OCI-LY1 (cell line): ENCODE measurements at regions not wholly inside any gene's neighbourhood (a gene's known extent, or its start where the extent isn't known, plus 50 kb on each side); places are given as distances from the start of the nearest gene placed in this dataset.

Experiments
- H2AFZ ChIP-seq: fragments of 200-600 bp; sonication (generic), shearing (Covaris generic); 2 replicates; pipeline ENCODE4 v1.6.0; 2014; ENCODE audit warnings: antibody characterized with exemption, mild to moderate bottlenecking, low read length
- H3F3A ChIP-seq: fragments of 200-600 bp; sonication (generic), shearing (Covaris generic); 2 replicates; pipeline ENCODE4 v1.6.0; 2014; ENCODE audit warnings: mild to moderate bottlenecking, antibody characterized with exemption, low read length, moderate library complexity; ENCODE audit not compliant: insufficient read depth
- H3K27ac ChIP-seq: fragments of 200-600 bp; sonication (generic); 2 replicates; pipeline ENCODE4 v1.5.1; 2014; ENCODE audit warnings: low read length, mixed run types, mild to moderate bottlenecking, low read depth; ENCODE audit not compliant: poor library complexity, severe bottlenecking
- H3K27me3 ChIP-seq: fragments of 200-600 bp; sonication (generic); 2 replicates; pipeline ENCODE4 v1.6.0; 2014; ENCODE audit warnings: antibody characterized with exemption, mild to moderate bottlenecking, low read length, moderate library complexity; ENCODE audit not compliant: insufficient read depth
- H3K36me3 ChIP-seq: fragments of 200-600 bp; sonication (generic); 2 replicates; pipeline ENCODE4 v1.6.1; 2014; ENCODE audit warnings: mild to moderate bottlenecking, antibody characterized with exemption, low read length, moderate library complexity, mixed read lengths; ENCODE audit not compliant: insufficient read depth
- H3K4me1 ChIP-seq: fragments of 200-600 bp; sonication (generic); 2 replicates; pipeline ENCODE4 v1.5.1; 2014; ENCODE audit warnings: mild to moderate bottlenecking, low read length, moderate library complexity; ENCODE audit not compliant: insufficient read depth, severe bottlenecking
- H3K4me2 ChIP-seq: fragments of 200-600 bp; sonication (generic), shearing (Covaris generic); 2 replicates; pipeline ENCODE4 v1.6.1; 2014; ENCODE audit warnings: low read length
- H3K4me3 ChIP-seq: fragments of 200-600 bp; sonication (generic); 2 replicates; pipeline ENCODE4 v1.5.1; 2014; ENCODE audit warnings: low read length, low read depth, mild to moderate bottlenecking, mixed read lengths; ENCODE audit not compliant: poor library complexity, severe bottlenecking
- H3K79me2 ChIP-seq: fragments of 200-600 bp; shearing (Covaris generic); 2 replicates; pipeline ENCODE4 v1.6.1; 2016; ENCODE audit warnings: mixed run types, low read length, mixed read lengths; ENCODE audit not compliant: insufficient read depth
- H3K9ac ChIP-seq: fragments of 200-600 bp; sonication (generic), shearing (Covaris generic); 2 replicates; pipeline ENCODE4 v1.6.1; 2014; ENCODE audit warnings: mild to moderate bottlenecking, low read length, mixed read lengths
- H3K9me2 ChIP-seq: fragments of 200-600 bp; sonication (generic), shearing (Covaris generic); 2 replicates; pipeline ENCODE4 v1.6.1; 2014; ENCODE audit warnings: low read depth, mild to moderate bottlenecking, low read length, mixed read lengths
- H3K9me3 ChIP-seq: fragments of 200-600 bp; shearing (Covaris generic); 2 replicates; pipeline ENCODE4 v1.6.1; 2014; ENCODE audit warnings: low read length, mixed read lengths
- H4K20me1 ChIP-seq: fragments of 200-600 bp; sonication (generic), shearing (Covaris generic); 2 replicates; pipeline ENCODE4 v1.6.0; 2016; ENCODE audit warnings: mild to moderate bottlenecking, low read length; ENCODE audit not compliant: insufficient read depth
- EZH2 ChIP-seq: fragments of 200-600 bp; sonication (generic), shearing (Covaris generic); IDR thresholded peaks from 2 replicates; pipeline ENCODE4 v1.8.0; 2017; ENCODE audit warnings: borderline replicate concordance, mixed run types, mild to moderate bottlenecking, antibody characterized with exemption, low read length, moderate library complexity, mixed read lengths
- TF ChIP-seq, protein P1 (sequence below): fragments of 200-600 bp; sonication (generic), shearing (Covaris generic); IDR thresholded peaks from 2 replicates; pipeline ENCODE4 v1.5.1; 2017; ENCODE audit warnings: mild to moderate bottlenecking, antibody characterized with exemption, low read length, moderate library complexity, mixed read lengths

DNA sequence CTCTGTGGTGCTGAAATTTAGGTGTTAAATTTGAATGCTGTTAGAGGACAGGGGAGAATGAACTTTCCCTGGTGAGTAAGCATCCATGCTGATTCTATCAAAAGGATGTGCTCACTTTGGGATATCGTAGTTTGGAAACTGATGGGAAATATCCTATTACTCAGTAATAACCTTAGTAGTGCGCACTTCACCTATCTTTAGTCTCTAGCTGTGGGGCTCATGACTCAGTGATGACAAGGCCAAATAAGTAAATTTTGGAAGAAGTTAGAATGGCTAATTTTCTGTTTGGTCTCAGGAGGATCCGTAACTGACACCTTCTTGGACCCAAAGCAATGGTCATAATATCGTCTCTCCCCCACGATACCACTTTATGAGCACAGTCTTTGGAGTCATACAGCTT, 448.4 kb downstream of the PSAT1 start:
- Histone ChIP-seq H4K20me1 (no peaks in the 10 kb centered on the region), H3K79me2 (no peaks in the 10 kb centered on the region), H3K4me2 (no peak overlapping the region), H3K9ac (no peak overlapping the region), H3K4me1 (no peaks in the 10 kb centered on the region), H2AFZ (no peak overlapping the region), H3K27me3 (no peaks in the 10 kb centered on the region), H3K4me3 (no peak overlapping the region), H3K9me3 (no peaks in the 10 kb centered on the region), H3F3A (no peaks in the 10 kb centered on the region), H3K36me3 (no peaks in the 10 kb centered on the region), H3K9me2 (no peaks in the 10 kb centered on the region), H3K27ac (no peak overlapping the region)
- TF ChIP-seq, protein P1, sequence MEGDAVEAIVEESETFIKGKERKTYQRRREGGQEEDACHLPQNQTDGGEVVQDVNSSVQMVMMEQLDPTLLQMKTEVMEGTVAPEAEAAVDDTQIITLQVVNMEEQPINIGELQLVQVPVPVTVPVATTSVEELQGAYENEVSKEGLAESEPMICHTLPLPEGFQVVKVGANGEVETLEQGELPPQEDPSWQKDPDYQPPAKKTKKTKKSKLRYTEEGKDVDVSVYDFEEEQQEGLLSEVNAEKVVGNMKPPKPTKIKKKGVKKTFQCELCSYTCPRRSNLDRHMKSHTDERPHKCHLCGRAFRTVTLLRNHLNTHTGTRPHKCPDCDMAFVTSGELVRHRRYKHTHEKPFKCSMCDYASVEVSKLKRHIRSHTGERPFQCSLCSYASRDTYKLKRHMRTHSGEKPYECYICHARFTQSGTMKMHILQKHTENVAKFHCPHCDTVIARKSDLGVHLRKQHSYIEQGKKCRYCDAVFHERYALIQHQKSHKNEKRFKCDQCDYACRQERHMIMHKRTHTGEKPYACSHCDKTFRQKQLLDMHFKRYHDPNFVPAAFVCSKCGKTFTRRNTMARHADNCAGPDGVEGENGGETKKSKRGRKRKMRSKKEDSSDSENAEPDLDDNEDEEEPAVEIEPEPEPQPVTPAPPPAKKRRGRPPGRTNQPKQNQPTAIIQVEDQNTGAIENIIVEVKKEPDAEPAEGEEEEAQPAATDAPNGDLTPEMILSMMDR = no peak
- TF ChIP-seq EZH2 = no peak

DNA sequence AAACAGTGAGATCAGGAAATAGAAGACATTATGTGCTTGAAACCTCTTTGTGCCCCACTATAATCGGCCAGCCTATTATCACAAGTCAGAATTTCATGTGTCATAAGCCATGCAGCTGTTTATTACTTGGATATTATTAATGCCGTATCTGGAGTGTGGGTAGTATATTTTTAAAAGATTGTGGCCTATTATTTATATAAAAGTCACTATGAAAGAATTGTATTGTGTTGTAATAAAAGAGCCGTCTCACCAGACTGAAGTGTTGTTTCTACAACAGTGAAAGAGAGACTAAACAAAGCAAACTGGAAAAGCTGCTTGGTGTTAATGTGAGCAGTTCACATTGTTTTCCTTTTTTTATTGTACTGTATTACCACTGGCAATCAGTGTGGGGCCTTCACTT, 449.1 kb downstream of the PSAT1 start:
- Histone ChIP-seq H2AFZ (no peak overlapping the region), H3K27ac (no peak overlapping the region)

DNA sequence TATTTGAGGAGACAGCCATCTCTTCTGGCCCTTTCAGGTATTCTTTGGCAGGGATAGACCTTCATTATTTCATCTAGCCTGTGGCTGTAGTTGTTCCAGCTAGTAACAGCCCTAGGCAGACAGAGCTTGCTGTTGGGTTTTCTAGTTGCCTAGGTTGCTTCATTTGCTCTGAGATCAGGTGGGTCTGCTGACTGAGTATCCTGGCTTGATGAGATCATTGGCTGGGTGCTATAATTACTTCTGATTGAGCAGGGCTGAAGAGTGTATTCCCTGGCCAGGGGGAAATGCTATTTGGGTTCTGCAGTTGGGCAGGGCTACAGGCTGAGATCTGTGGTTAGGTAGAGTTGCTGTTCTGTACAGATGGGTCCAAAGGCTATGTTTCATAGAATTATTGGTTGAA, 456.1 kb downstream of the PSAT1 start:
- no peaks in the 10 kb centered on the region for H3K36me3 ChIP-seq
- no peaks in the 10 kb centered on the region for H3K9me2 ChIP-seq
- no peaks in the 10 kb centered on the region for H4K20me1 ChIP-seq
- no peak overlapping the region for H3K27ac ChIP-seq
- no peak overlapping the region for H3K9ac ChIP-seq
- H3F3A ChIP-seq = no peaks in the 10 kb centered on the region
- H3K27me3 ChIP-seq = no peaks in the 10 kb centered on the region
- no peak overlapping the region for H2AFZ ChIP-seq
- H3K4me1 ChIP-seq = no peaks in the 10 kb centered on the region
- H3K4me2 ChIP-seq = no peak overlapping the region
- no peak overlapping the region for H3K4me3 ChIP-seq
- H3K9me3 ChIP-seq = no peaks in the 10 kb centered on the region
- no peaks in the 10 kb centered on the region for H3K79me2 ChIP-seq
- TF ChIP-seq, protein P1 = no peak
- no peak for TF ChIP-seq EZH2

More for the DNA sequence above, 449.1 kb downstream of the PSAT1 start:
- H3K9ac ChIP-seq = no peak overlapping the region
- H3K4me1 ChIP-seq = no peaks in the 10 kb centered on the region
- no peak for TF ChIP-seq EZH2
- TF ChIP-seq, protein P1 = no peak
- no peak overlapping the region for H3K4me3 ChIP-seq
- H4K20me1 ChIP-seq = no peaks in the 10 kb centered on the region
- H3K79me2 ChIP-seq = no peaks in the 10 kb centered on the region
- no peaks in the 10 kb centered on the region for H3F3A ChIP-seq
- H3K4me2 ChIP-seq = no peak overlapping the region
- no peaks in the 10 kb centered on the region for H3K9me2 ChIP-seq
- no peaks in the 10 kb centered on the region for H3K36me3 ChIP-seq
- H3K9me3 ChIP-seq = no peaks in the 10 kb centered on the region
- no peaks in the 10 kb centered on the region for H3K27me3 ChIP-seq
